ENCODE measurements at regions not wholly inside any gene's neighbourhood (a gene's known extent, or its start where the extent isn't known, plus 50 kb on each side); places are given as distances from the start of the nearest gene placed in this dataset.
"Not testable (repeated sequence)": the region's sequence is repeated elsewhere in the genome, so short reads cannot be mapped to it uniquely, and the experiment has no call there.

DNA sequence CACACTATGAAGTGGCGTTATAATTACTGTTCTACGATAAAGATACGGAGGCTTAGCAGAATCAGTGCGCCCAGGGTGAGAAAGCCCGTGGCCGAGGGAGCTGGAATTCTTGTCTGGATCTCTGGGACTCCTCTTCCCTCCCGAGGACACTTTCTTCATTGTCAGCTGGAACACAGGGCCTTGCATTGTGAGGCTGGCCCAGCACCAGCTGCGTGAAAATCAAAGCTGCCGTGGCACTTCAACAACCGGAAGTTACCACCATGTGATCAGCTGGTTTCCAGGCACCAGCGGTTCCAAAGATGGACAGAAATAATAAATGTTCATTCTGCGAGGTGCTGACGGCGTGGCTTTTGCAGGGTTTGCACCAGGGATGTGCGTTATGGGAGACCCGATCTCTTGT lies 234.0 kb upstream of the PITRM1 start:
- peak; percentile 35 to 51 for DNase-seq

DNA sequence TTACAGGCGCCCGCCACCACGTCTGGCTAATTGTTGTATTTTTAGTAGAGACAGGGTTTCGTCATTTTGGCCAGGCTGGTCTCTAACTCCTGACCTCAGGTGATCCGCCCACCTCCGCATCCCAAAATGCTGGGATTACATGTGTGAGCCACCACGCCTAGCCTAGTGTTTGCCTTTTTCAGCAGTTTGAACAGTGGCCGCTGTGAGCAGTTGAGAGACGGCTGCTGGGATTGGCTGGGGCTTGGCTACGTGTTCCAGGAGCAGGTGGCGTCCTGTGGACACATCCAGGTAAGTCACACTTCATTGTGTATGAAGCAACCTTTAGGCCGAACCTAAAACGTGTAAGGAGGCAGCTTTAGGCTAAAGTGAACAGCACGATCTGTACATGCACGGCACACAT lies 231.8 kb upstream of the PITRM1 start:
- no peak for DNase-seq

DNA sequence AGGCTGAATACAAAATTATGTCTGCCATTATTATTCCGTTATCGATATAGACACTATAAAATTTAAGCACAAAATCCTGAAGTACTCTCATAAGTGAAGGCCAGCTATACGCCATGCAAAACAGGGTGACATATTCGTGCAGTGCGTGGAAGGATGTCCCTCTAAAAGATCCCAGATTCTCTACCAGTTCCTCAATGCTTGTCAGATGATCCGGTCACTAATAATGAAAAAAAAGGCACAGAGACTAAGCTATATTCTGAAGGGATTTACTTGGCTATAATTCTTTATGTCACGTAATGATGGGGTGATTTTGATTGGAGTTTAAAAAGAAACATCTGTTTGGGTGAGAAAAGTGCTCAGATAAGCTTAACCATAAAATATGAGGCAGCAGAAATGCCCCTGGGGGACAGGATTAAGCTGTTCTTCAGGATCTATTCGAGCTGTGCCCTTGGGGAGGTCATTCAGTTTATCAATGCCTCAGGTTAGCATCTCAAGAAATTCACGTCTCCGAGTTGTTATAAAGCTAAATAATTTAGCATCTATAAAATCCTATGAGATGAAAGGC lies 229.7 kb upstream of the PITRM1 start:
- no peak for DNase-seq

DNA sequence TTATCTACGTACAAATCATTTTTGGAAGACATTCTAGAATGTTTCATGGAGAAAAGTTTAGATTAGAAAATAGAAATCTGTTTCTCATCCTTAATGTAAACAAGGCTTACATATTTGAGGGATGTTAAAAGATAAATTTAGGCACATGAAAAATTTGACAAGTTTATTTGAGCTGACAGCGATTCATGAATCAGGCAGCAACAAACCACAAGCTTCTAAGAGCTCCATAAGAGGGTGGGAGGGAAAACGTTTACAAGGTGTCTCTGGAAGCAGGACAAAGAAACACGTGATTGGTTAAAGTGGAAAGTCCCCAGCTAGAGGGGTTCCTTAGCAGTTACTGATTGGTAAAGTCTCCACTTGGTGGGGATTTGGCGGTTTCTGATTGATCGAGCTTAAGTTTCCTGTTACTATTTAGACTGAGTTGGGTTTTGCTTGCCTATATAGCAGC lies 228.9 kb upstream of the PITRM1 start:
- DNase-seq, result no peak

DNA sequence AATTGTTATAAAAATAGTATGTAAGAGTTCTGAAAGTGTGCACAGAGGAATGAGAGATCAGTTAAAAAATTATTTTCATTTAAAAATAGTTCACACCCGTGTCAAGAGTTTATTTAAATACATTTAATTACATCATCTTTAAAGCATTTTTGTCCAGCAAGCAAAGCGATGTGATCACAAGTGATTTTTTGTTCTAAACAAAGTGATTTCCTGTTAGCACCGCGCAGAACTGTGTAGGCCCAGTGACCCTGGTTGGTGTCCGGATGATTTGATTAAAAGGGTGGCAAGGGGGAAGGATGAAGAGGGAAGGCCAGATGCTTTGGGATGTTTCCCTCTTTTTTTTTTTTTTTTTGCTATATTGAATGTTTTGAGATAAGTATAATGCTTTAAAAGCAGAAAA lies 227.8 kb upstream of the PITRM1 start:
- DNase-seq, result no peak

DNA sequence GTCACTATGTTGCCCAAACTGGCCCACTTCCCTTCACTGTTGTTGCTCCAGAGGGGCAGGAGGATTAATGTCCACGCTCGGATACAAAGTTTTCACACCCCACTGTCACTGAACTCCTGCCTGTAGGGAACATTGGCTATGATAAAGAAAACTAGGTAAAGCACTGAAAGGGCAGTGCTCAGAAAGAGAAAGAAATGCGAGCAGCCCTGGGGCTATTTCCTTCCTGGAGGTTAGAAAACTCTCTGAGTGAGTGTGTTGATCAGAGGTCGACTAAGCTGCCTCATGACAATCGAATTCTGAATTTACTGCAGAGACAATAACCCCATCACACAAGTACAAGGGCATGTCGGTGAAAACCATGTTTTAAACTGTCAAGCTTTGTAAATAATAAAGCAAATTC lies 227.2 kb upstream of the PITRM1 start:
- DNase-seq, result no peak

DNA sequence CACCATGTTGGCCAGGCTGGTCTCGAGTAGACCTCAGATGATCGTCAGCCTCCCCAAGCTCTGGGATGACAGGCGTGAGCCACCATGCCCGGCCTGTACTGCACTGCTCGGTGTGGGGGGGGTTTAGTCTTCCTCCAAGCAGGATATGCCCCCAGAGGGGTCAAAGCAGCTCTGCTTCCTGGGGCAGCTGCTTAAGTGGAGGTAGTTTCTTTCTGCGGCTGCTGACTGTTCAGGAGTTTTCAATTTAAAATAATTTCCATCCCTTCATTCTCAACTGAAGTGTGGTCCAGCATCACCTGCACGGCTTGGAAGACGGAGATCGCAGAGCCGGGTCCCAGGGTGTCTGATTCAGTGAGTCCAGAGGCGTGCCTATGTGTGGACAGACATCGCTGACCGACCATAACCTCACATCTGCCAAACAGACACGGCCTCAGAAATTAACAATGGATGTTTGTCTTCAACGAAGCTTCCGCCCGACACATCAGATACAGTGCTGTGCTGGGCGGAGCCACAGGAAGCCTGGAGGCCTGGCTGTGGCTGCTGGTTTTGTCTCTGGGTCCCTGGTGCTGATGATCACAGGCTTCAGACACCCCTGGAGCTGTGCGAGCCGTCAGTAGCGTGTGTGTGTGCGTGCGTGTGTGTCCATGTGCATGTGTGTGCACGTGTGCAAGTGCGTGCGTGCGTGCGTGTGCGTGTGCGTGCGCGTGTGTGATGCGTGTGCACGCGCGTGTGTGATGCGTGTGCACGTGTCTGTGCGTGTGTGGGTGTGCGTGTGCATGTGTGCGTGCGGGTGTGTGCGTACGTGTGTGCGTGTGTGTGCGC lies 226.5 kb upstream of the PITRM1 start:
- DNase-seq, result peak; percentile 50 to 65

DNA sequence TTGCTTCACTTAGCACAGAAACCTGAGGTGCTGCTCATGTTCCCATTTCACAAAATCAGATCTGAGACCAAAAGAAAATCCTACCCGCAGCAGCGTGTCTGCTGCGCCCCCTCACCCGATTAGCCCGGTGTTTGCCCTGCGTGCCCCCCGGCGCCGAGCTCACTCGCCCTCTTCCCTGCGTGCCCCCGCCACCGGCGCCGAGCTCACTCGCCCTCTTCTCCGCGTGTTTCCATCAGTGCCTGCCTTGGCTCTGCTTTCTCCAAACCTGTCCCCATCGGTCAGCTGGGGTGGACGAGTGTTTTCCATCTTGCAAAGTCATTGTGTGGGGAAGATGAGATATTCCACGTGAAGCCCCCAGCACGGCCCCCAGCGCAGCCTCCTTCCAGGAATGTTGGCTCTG lies 225.3 kb upstream of the PITRM1 start:
- no peak for DNase-seq

DNA sequence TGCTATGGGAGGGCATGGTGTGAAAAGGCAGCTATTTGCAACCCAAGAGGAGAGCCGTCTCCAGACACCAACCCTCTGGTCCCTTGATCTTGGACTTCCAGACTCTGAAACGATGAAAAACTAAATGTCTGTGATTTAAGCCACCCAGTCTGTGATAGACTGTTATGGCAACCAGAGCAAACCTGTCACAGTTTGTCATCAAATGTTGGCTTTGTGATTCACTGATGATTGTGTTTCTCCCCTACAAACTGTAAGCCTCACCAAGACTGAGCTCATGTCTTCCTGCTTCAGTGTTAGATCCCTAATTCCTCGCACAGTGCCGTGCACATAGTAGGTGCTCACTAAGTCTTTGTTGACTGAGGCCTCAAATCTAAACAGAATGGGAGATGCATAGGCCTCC lies 224.6 kb upstream of the PITRM1 start:
- DNase-seq, result no peak

DNA sequence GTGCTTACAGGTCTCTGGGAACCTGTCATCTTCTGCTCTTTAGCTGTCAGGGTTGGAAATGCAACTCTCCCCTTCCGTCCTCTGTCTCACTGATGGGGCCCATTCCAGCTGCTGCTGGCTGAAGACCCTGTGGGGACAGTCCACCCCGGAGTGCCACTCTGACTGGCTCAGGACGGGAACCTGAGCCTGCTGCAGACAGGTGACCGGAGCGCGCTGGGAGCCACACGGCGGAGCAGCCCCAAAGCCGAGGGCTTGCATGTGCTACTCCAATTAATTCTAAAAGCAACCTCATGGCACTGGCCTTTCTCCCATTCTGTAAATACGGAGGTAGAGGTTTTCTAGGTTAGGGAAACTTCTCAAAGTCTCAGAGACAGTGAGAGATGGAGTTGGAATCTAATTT lies 223.5 kb upstream of the PITRM1 start:
- no peak for DNase-seq

DNA sequence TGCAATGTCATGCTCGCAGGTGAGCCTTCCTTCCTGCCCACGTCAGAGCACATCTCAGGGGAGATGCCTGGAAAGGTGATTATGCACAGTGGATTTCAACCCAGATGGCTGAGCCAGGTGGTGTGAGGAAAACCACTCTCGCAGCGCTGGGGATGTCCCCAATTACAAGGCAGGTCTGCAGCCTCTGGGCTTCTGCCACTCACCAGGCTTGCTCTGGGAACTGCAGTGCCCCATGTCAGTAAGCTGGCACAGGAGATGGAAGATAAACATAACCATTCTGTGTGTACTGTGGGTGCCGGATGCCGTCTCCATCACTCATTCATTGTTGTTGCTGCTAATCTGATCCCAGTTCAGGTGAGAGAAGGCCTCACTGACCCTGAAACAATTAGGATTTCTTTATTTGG lies 222.9 kb upstream of the PITRM1 start:
- no peak for DNase-seq

DNA sequence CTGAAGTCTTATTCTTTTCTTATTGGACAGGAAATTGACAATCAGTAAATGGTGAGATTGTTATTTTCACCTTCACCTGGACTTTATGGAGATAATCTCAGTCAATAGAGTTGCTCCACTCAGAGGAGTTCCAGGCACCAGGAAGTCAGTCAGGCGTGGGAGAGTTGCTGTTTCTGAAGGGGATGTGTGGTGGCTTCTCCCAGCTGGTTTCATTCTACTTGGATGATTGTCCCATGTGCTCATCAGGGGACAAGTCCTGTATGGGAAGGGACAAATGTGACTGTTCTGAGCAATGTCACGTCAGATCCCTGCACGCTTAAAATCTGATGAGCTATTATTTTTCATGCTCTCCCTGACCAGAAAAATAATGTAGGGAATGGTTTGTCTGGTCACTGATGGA lies 222.5 kb upstream of the PITRM1 start:
- no peak for DNase-seq

DNA sequence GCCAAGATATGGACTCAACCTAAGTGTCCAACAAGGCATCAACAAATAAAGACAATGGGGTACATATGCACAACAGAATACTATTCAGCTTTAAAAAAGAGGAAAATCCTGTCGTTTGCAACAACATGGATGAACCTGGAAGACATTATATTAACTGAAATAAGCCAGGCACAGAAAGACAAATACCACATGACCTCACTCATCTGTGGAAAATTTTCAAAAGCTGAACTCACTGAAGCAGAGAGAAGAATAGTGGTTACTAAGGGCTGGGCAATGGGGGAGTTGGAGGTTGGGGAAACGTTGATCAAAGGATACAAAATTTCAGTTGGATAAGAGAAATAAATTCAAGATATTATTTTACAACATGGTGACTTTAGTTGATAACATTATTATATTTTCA lies 221.4 kb upstream of the PITRM1 start:
- DNase-seq, result no peak

DNA sequence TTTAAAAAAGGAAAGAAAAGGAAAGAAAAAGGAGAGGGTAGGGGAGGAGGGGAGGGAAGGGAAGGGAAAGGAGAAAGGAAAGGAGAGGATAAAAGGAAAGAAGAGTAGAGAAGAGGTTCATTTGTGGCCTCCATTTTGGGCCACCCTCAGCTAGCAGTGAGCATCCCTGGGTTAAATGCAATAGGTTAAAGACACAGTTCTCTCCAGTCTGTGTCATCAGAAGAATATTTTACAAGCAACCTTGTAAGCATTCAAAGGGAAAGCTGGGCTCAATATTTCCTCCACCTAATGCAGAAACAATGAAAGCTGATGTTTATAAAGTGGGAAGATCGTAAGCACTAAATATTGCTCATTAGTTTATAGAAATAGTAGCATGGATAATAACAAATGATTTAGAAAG lies 219.1 kb upstream of the PITRM1 start:
- DNase-seq, result no peak

DNA sequence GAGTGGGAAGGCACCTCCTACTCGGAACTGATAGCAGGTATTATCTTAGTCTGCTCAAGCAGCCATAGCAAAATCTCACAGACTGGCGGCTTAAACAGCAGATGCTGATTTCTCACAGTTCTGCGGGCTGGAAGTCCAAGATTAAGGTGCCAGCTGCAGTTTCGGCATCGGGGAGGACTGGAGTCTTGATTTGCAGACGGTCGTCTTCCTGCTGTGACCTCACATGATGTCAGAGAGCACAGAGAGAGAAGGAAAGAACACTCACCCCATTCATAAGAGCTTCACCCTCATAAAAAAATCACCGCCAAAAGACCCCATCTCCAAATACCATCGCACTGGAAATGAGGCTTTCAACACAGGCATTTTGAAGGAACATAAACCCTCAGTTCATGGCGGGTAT lies 216.5 kb upstream of the PITRM1 start:
- DNase-seq, result no peak

DNA sequence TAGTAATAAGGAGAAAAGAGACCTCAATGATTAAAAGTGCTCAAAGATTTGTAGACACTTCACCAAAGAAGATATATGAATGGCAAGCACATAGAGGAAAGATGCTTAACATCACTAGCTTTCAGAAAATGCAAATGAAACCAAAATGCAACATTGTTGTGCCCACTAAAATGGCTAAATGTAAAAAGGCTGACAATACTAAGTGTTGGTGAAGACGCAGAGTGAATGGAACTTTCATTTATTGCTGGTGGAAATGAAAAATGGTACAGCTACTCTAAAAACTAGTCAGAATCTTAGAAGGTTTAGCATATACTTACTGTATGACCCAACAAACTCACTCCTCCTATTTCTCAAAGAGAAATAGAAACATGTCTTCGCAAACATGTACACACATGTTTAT lies 212.9 kb upstream of the PITRM1 start:
- no peak for DNase-seq

DNA sequence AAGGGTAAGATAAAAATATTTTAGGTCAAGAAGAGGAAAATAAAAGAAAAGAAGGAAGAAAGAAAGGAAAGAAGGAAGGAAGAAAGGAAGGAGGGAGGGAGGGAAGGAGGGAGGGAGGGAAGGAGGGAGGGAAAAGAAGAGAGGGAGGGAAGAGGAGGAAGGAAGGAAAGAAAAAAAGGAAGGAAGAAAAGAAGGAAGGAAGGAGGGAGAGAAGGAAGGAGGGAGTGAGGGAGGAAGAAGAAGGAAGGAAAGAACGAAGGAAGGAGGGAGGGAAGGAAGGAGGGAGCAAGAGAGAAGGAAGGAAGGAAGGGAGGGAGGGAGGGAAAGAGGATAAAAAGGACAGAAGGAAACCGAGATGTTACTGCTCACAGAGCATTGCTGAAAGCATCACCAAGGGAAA lies 209.5 kb upstream of the PITRM1 start:
- DNase-seq, result no peak

DNA sequence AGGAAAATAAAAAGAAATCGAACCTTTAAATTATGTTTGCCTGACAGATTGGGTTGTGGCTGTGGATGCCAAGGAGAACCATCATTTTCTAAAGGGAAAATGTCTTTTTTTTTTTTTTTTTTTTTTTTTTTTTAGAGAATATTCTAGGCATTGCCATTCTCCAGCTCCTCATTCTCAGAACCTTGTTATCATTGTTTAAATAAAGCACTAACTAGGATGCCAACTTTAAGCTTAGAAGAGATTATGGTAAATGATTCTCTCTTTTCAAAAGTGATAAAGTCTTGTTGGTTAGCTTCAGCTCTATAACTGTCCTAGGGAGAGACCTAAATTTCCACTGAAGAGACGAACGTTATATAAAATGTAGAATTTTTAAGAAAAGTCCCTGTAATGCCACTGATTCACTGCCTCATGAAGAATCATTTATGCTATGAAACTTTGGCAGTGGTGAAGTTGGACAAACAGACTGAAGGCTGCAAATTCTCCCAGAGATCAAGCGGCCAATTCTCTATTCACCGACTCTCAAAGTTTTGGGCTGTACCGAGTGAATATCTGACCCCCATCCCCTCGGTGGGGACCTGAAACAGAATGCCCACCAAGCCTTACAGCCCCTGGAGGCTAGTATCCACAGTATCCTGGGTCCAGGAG lies 207.9 kb upstream of the PITRM1 start:
- no peak for DNase-seq

DNA sequence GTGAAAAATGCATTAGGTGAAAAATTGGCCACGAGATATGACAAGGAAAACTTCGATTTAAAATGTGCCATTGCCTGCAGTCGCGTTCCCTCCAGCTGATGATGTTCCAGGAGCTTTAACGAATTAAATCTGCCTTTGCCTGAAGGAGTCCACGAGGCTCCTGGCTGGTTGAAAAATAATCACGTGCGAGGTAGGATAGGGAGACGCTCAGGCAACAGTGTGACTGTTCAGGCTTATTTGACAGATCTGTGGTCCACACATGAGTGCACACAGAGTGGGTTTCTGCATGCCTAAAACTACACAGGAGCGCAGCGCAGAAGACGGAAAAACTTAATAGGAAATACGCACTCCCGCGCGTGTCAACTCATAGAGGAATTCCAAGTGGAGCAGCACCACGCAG lies 204.0 kb upstream of the PITRM1 start:
- DNase-seq, result no peak

DNA sequence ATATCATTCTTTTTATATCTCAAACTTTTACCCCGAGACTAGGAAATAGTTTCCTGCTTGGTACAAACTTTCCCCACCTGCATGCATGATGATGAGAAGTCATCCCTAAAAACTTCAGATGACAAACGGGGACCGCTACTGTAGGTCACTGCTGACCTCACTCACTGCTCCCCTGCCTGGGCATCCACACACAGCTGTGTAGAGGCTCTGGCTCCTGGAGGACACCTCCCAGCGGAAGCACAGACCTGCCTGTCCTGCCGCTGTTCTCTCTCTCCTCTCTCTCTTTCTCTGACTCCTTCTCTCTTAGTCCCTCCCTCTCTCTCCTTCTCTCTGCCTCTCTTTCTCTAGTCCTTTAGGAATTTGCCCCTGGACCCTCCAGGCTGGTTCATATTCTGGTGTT lies 202.9 kb upstream of the PITRM1 start:
- DNase-seq, result no peak

DNA sequence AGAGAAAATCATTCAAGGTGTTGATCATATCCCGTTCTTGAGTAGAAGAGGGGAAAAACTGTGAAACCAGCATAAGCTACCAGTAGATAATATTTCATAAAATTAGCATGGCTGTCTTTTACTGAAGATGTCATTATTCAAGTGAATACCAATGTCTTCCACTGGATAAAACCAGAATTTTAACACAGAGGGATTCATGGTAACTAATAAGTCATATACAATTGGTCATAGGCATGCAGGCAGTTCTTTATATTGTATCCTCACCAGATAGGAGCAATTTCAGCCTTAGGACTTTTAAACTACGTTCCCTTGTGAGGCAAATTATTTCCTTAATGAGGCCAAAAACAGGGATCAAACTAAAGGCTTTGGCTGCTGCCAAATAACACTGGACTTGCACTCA lies 202.3 kb upstream of the PITRM1 start:
- no peak for DNase-seq

DNA sequence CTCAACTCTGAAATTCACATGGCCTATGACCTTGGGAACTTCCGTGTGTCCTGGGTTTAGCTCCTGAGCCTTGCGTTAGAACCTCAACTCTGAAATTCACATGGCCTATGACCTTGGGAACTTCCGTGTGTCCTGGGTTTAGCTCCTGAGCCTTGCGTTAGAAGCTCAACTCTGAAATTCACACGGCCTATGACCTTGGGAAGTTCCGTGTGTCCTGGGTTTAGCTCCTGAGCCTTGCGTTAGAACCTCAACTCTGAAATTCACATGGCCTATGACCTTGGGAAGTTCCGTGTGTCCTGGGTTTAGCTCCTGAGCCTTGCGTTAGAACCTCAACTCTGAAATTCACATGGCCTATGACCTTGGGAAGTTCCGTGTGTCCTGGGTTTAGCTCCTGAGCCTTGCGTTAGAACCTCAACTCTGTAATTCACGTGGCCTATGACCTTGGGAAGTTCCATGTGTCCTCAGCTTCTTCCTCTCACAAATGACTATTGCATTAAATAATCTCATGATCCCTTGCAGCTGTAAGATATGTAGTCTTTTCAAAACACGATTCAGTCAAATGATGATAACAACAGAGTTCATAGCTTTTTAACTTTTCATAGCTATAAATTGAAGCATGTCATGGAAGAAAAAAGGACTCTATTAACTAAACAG lies 200.9 kb upstream of the PITRM1 start:
- not testable (repeated sequence) for DNase-seq

DNA sequence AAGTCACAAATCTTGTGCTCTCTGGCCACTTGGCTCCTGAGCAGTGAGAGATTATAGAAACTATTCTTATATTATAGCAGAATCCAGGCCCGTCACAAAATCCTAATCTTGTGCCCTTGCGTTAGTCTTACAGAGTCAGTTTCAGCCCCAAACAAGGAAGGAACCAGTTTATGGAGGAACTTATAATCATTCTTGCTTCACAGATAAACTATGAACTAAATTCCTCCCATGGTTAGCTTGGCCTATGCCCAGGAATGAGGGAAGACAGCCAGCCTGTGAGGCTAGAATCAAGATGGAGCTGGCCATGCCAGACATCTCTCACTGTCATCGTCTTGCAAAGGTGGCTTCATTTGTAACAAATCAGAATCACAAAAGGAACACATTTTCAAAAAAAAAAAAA lies 199.7 kb upstream of the PITRM1 start:
- DNase-seq, result no peak

DNA sequence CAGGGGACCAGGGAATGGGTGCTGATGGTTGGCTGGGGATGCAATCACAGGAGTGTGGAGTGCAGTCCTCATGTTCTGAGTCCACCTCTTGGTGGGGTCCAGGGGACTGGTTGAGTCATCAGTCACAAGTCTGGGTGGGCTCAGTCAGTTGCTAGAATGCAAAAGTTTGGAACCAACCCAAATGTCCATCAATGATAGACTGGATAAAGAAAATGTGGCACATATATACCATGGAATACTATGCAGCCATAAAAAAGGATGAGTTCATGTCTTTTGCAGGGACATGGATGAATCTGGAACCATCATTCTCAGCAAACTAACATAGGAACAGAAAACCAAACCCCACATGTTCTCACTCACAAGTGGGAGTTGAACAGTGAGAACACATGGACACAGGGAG lies 199.0 kb upstream of the PITRM1 start:
- not testable (repeated sequence) for DNase-seq

All from hippocampal formation (tissue), 2 donors.